ENCODE measurements at regions not wholly inside any gene's neighbourhood (a gene's known extent, or its start where the extent isn't known, plus 50 kb on each side); places are given as distances from the start of the nearest gene placed in this dataset.
A peak's percentile ranks its signal among the peaks of the same experiment; 100 is the strongest.

- Histone ChIP-seq H3K4me1 (peaks cover 0 to 23% (median 11%) of the 10 kb centered on the region in 4 donors), H3K27ac (no peak overlapping the region), H3K27me3 (no peaks in the 10 kb centered on the region), H3K36me3 (no peaks in the 10 kb centered on the region), H3K4me3 (no peak overlapping the region), H3K9me3 (no peaks in the 10 kb centered on the region)
- no peak for ATAC-seq
- DNase-seq = no peak
- intact Hi-C loops (cut with DNase I) = no loop called here
- no peak for TF ChIP-seq CTCF (IDR thresholded peaks at IDR 0.05)
- TF ChIP-seq POLR2A (IDR thresholded peaks at IDR 0.05) = no peak
- 83% methylated on average over 5 of the region's 7 CpGs for WGBS (ENCODE audit: insufficient coverage, low coverage, low lambda C conversion rate, missing lambda C conversion rate)
These were observed 175.9 kb downstream of the ERCC6L2 start for GRCh38 chr9:96051423-96051822.

- TF ChIP-seq CTCF (IDR thresholded peaks at IDR 0.05) (no peak), POLR2A (IDR thresholded peaks at IDR 0.05) (no peak)
- no peak overlapping the region for H3K4me3 ChIP-seq
- H3K4me1 ChIP-seq = peaks cover 0 to 23% (median 11%) of the 10 kb centered on the region in 4 donors
- H3K36me3 ChIP-seq = no peaks in the 10 kb centered on the region
- intact Hi-C loops (cut with DNase I) = no loop called here
- ATAC-seq (no peak), DNase-seq (no peak)
- no peaks in the 10 kb centered on the region for H3K9me3 ChIP-seq
- H3K27me3 ChIP-seq = no peaks in the 10 kb centered on the region
- 100% methylated on average over 1 of the region's 7 CpGs for whole genome bisulfite sequencing (ENCODE audit: insufficient coverage, low coverage, low lambda C conversion rate, missing lambda C conversion rate)
- no peak overlapping the region for H3K27ac ChIP-seq
These were observed 175.3 kb downstream of the ERCC6L2 start for GRCh38 chr9:96050861-96051155.

- 93% methylated on average over 5 of the region's 30 CpGs for WGBS (ENCODE audit: insufficient coverage, low coverage, low lambda C conversion rate, missing lambda C conversion rate)
These were observed 174.8 kb downstream of the ERCC6L2 start for GRCh38 chr9:96050048-96050860.

GRCh38 chr9:96048956-96049831, 173.7 kb downstream of the ERCC6L2 start:
- 66% methylated on average over 8 of the region's 39 CpGs for WGBS (ENCODE audit: insufficient coverage, low coverage, low lambda C conversion rate, missing lambda C conversion rate)
- TF ChIP-seq CTCF (IDR thresholded peaks at IDR 0.05) (no peak), POLR2A (IDR thresholded peaks at IDR 0.05) (peak; percentile 52)
- Histone ChIP-seq H3K36me3 (no peaks in the 10 kb centered on the region), H3K27me3 (no peaks in the 10 kb centered on the region), H3K9me3 (no peaks in the 10 kb centered on the region), H3K4me3 (peak overlapping the region in 2 of 3 donors; percentile 33 to 35), H3K4me1 (peaks cover 0 to 23% (median 11%) of the 10 kb centered on the region in 4 donors), H3K27ac (peak overlapping the region; percentile 74 to 85 (median 82))
- intact Hi-C loops (cut with DNase I) = no loop called here
- DNase-seq = peak; percentile 92 to 97 (median 97)
- peak; percentile 90 to 95 (median 94) for ATAC-seq

More at GRCh38 chr9:96050048-96050860, 174.8 kb downstream of the ERCC6L2 start:
- H3K9me3 ChIP-seq = no peaks in the 10 kb centered on the region
- H3K27me3 ChIP-seq = no peaks in the 10 kb centered on the region
- DNase-seq = no peak
- no peak for ATAC-seq
- intact Hi-C loops (cut with DNase I) = no loop called here
- peaks cover 0 to 23% (median 11%) of the 10 kb centered on the region in 4 donors for H3K4me1 ChIP-seq
- H3K4me3 ChIP-seq = no peak overlapping the region
- no peak overlapping the region for H3K27ac ChIP-seq
- no peaks in the 10 kb centered on the region for H3K36me3 ChIP-seq
- TF ChIP-seq CTCF (IDR thresholded peaks at IDR 0.05) (no peak), POLR2A (IDR thresholded peaks at IDR 0.05) (no peak)

All from right lobe of liver (tissue), 6 donors.